ENCODE measurements at regions not wholly inside any gene's neighbourhood (a gene's known extent, or its start where the extent isn't known, plus 50 kb on each side); places are given as distances from the start of the nearest gene placed in this dataset.
A peak's percentile ranks its signal among the peaks of the same experiment; 100 is the strongest.

- no TSS peak for BruUV-seq (replicated peaks)
- in situ Hi-C loops (cut with HindIII; ENCODE audit: extremely low pct_ligation_motif_present, low pct_unique_long_range_greater_than_20kb) = no loop called here
- Histone ChIP-seq H3K4me2 (ENCODE audit: low read depth, low read length) (no peak overlapping the region), H3K79me2 (ENCODE audit: insufficient read depth, low read length) (no peaks in the 10 kb centered on the region), H3K4me3 (replicated peaks in 1 of 3; ENCODE audit: insufficient read depth in 1 of 3, low read depth in 2 of 3, low read length in 3 of 3) (no peak overlapping the region), H3K9ac (ENCODE audit: insufficient read depth, low read depth, low read length) (no peak overlapping the region), H3K9me3 (ENCODE audit: low read length) (no peaks in the 10 kb centered on the region), H2AFZ (ENCODE audit: low read length) (no peak overlapping the region), H4K20me1 (ENCODE audit: insufficient read depth, low read length) (no peaks in the 10 kb centered on the region), H3K27ac (ENCODE audit: extremely low read length, insufficient read depth, low read length) (no peak overlapping the region), H3K4me1 (ENCODE audit: insufficient read depth, low read length) (no peaks in the 10 kb centered on the region), H3K36me3 (replicated peaks in 1 of 2; ENCODE audit: control insufficient read depth in 1 of 2, insufficient read depth in 2 of 2, low read length in 2 of 2) (no peaks in the 10 kb centered on the region), H3K27me3 (ENCODE audit: control insufficient read depth in 1 of 2, insufficient read depth in 2 of 2, low read length in 2 of 2) (peaks cover 0 to 4% of the 10 kb centered on the region in 2 experiments; a peak in 2 of 5 replicates)
- TF ChIP-seq ZNF432 (CRISPR knock-in tag; IDR thresholded peaks at IDR 0.05; ENCODE audit: borderline replicate concordance) (no peak), FOXO4 (CRISPR knock-in tag; conservative IDR thresholded peaks at IDR 0.05) (no peak), FOXJ3 (CRISPR knock-in tag; IDR thresholded peaks at IDR 0.05; ENCODE audit: borderline replicate concordance) (no peak)
- FAIRE-seq (no peak), ATAC-seq (no peak), DNase-seq (ENCODE audit: low spot score) (peak; percentile 2)
- 5% methylated on average over 12 of the region's 12 CpGs for WGBS (ENCODE audit: low lambda C conversion rate)
- ChIA-PET POLR2A (no interaction called here), CTCF (ENCODE audit: low intra/inter-chr PET ratio, low total read pairs) (no interaction called here)
- intact Hi-C loops (cut with micrococcal nuclease; ENCODE audit: unreplicated experiment) = no loop called here
Measured at GRCh38 chr5:68534131-68534940, 318.8 kb downstream of the PIK3R1 start.

- Histone ChIP-seq H3K4me1 (ENCODE audit: insufficient read depth, low read length) (no peaks in the 10 kb centered on the region), H3K9me3 (ENCODE audit: low read length) (no peaks in the 10 kb centered on the region), H2AFZ (ENCODE audit: low read length) (no peak overlapping the region), H3K9ac (ENCODE audit: insufficient read depth, low read depth, low read length) (no peak overlapping the region), H3K27me3 (ENCODE audit: control insufficient read depth in 1 of 2, insufficient read depth in 2 of 2, low read length in 2 of 2) (peaks cover 0 to 4% of the 10 kb centered on the region in 2 experiments; a peak in 2 of 5 replicates), H3K4me3 (replicated peaks in 1 of 3; ENCODE audit: insufficient read depth in 1 of 3, low read depth in 2 of 3, low read length in 3 of 3) (no peak overlapping the region), H3K4me2 (ENCODE audit: low read depth, low read length) (no peak overlapping the region), H3K27ac (ENCODE audit: extremely low read length, insufficient read depth, low read length) (no peak overlapping the region), H3K79me2 (ENCODE audit: insufficient read depth, low read length) (no peaks in the 10 kb centered on the region), H3K36me3 (replicated peaks in 1 of 2; ENCODE audit: control insufficient read depth in 1 of 2, insufficient read depth in 2 of 2, low read length in 2 of 2) (no peaks in the 10 kb centered on the region), H4K20me1 (ENCODE audit: insufficient read depth, low read length) (no peaks in the 10 kb centered on the region)
- WGBS (ENCODE audit: low lambda C conversion rate) = 58% methylated on average over 8 of the region's 8 CpGs
- in situ Hi-C loops (cut with HindIII; ENCODE audit: extremely low pct_ligation_motif_present, low pct_unique_long_range_greater_than_20kb) = no loop called here
- ATAC-seq = no peak
- no TSS peak for BruUV-seq (replicated peaks)
- no peak for DNase-seq (ENCODE audit: low spot score)
- POLR2A ChIA-PET = no interaction called here
- FAIRE-seq = no peak
- CTCF ChIA-PET (ENCODE audit: low intra/inter-chr PET ratio, low total read pairs) = no interaction called here
- intact Hi-C loops (cut with micrococcal nuclease; ENCODE audit: unreplicated experiment) = no loop called here
- TF ChIP-seq SMC3 (IDR thresholded peaks at IDR 0.05; ENCODE audit: low read length) = no peak
- no peak for TF ChIP-seq TFE3 (CRISPR knock-in tag; IDR thresholded peaks at IDR 0.05)
- no peak for TF ChIP-seq ZNF44 (CRISPR knock-in tag; IDR thresholded peaks at IDR 0.05)
- no peak for TF ChIP-seq ZBTB43 (CRISPR knock-in tag; conservative IDR thresholded peaks at IDR 0.05)
- no peak for TF ChIP-seq TBL1XR1 (IDR thresholded peaks at IDR 0.05; ENCODE audit: borderline replicate concordance, low read length, partially characterized antibody)
- no peak for TF ChIP-seq ZIK1 (CRISPR knock-in tag; IDR thresholded peaks at IDR 0.05; ENCODE audit: borderline replicate concordance, low read depth)
- TF ChIP-seq MTA1 (CRISPR knock-in tag; IDR thresholded peaks at IDR 0.05; ENCODE audit: borderline replicate concordance) = no peak
- TF ChIP-seq CBX2 (IDR thresholded peaks at IDR 0.05; ENCODE audit: low read depth, low read length) = no peak
- TF ChIP-seq CBX2 (CRISPR knock-in tag; IDR thresholded peaks at IDR 0.05; ENCODE audit: low read depth) = no peak
- TF ChIP-seq TCF12 (IDR thresholded peaks at IDR 0.05) = no peak
- no peak for TF ChIP-seq TCF12 (CRISPR knock-in tag; IDR thresholded peaks at IDR 0.05)
Measured at GRCh38 chr5:68534956-68535520, 319.5 kb downstream of the PIK3R1 start.

Measured in HepG2 (cell line).